ENCODE measurements at regions not wholly inside any gene's neighbourhood (a gene's known extent, or its start where the extent isn't known, plus 50 kb on each side); places are given as distances from the start of the nearest gene placed in this dataset.
"Not testable (repeated sequence)": the region's sequence is repeated elsewhere in the genome, so short reads cannot be mapped to it uniquely, and the experiment has no call there.

DNA sequence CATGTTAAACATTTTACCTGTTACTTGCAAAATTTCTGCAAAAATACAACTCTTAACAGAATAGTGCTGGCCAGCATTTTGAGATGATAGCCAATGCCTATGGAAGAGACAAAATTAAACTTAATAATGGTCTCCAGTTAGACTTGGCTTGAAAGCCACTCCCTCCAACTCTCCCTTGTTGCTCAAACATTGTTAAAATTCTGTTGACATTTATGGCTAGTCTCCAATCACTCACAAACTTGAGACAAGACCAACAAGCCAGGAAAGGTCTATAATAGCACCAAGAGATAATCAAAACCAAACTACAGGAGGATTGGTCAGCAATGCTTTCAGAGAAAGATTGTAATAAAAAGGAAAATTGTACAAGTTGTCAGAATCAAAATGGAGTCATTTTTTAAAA lies 770.7 kb upstream of the NXPH2 start:
- no peak overlapping the region for H3K27ac ChIP-seq
- TF ChIP-seq ZFX (IDR thresholded peaks at IDR 0.05): no peak
- TF ChIP-seq, protein P1, sequence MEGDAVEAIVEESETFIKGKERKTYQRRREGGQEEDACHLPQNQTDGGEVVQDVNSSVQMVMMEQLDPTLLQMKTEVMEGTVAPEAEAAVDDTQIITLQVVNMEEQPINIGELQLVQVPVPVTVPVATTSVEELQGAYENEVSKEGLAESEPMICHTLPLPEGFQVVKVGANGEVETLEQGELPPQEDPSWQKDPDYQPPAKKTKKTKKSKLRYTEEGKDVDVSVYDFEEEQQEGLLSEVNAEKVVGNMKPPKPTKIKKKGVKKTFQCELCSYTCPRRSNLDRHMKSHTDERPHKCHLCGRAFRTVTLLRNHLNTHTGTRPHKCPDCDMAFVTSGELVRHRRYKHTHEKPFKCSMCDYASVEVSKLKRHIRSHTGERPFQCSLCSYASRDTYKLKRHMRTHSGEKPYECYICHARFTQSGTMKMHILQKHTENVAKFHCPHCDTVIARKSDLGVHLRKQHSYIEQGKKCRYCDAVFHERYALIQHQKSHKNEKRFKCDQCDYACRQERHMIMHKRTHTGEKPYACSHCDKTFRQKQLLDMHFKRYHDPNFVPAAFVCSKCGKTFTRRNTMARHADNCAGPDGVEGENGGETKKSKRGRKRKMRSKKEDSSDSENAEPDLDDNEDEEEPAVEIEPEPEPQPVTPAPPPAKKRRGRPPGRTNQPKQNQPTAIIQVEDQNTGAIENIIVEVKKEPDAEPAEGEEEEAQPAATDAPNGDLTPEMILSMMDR (conservative IDR thresholded peaks at IDR 0.05): no peak

DNA sequence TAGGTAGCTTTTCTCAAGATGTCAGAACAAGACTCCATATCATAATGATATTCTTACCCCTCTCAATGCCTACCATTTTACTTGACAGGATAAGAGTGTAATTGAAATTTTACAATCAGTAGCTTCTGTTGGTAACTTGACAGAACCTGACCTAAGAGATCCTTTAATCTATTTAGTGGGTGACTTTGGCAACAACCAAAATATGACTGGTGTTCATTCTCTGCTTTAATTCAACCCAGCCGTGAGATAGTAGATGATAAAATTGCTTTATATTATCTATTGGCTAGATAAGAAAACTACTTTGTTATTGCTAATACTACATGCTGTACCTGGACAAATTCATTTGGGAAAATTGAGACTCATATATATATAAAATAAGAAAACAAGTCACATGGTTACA lies 770.2 kb upstream of the NXPH2 start:
- no peak for TF ChIP-seq ZFX (IDR thresholded peaks at IDR 0.05)
- TF ChIP-seq, protein P1 (conservative IDR thresholded peaks at IDR 0.05): no peak
- H3K27ac ChIP-seq: no peak overlapping the region

DNA sequence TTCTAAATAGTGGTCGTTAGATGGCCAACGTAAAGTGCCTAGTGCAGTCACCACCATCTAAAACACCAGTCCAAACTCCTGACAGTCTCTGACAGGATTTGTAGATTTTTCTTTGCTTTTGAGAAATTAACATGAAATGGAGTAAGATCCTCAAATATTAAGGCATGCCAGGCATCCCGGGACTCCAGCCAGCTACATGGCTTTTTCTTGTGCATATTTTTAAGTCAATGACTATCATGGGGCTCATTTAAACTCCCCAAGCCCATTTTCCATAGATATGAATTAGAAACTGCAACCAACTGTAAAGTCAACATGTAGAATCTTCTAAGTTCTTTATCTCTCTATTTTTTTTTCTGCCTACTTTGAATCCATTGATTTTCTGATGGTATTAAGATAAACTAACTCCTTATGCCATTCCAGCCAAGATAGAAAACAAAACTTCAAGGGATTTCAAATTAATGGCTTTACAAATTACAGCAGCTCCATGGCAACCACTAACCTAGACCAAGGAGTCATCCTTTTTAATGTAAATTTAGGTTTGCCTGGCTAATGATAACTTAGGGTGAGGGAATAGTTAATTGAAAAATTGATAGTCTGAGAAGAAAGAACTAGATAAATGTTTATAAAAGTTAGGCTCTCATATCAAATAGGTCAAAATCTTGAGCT lies 764.1 kb upstream of the NXPH2 start:
- no peak overlapping the region for H3K27ac ChIP-seq
- TF ChIP-seq, protein P1 (conservative IDR thresholded peaks at IDR 0.05): no peak
- TF ChIP-seq ZFX (IDR thresholded peaks at IDR 0.05): no peak

DNA sequence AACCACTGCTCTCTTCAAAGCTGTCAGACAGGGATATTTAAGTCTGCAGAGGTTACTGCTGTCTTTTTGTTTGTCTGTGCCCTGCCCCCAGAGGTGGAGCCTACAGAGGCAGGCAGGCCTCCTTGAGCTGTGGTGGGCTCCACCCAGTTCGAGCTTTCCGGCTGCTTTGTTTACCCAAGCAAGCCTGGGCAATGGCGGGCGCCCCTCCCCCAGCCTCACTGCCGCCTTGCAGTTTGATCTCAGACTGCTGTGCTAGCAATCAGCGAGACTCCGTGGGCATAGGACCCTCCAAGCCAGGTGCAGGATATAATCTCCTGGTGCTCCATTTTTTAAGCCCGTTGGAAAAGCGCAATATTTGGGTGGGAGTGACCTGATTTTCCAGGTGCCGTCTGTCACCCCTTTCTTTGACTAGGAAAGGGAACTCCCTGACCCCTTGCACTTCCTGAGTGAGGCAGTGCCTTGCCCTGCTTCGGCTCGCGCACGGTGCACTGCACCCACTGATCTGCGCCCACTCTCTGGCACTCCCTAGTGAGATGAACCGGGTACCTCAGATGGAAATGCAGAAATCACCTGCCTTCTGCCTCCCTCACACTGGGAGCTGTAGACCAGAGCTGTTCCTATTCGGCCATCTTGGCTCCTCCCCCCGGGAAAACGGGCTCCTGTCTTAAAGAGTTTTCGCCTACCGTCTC lies 758.3 kb upstream of the NXPH2 start:
- not testable (repeated sequence) for H3K27ac ChIP-seq

DNA sequence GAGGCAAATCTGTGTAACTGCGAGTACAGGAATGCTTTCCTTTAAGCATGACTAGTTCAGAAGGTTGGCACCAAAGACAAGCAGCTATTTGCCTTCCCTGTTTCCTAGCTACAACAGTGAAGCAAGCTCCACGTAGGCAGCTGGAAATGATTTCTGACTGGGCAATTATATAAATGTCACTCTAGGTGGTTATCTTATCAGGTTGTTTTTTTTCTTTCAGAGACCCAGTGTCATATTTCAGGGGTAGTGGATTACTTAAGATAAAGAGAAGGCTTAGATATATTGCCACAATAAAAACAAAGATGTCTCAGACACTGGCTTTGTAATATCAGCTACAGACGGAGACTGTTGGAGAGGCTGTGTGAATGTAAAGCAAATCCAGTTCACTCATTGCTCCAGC lies 748.9 kb upstream of the NXPH2 start:
- TF ChIP-seq, protein P1 (conservative IDR thresholded peaks at IDR 0.05): no peak
- no peak for TF ChIP-seq ZFX (IDR thresholded peaks at IDR 0.05)
- no peak overlapping the region for H3K27ac ChIP-seq

DNA sequence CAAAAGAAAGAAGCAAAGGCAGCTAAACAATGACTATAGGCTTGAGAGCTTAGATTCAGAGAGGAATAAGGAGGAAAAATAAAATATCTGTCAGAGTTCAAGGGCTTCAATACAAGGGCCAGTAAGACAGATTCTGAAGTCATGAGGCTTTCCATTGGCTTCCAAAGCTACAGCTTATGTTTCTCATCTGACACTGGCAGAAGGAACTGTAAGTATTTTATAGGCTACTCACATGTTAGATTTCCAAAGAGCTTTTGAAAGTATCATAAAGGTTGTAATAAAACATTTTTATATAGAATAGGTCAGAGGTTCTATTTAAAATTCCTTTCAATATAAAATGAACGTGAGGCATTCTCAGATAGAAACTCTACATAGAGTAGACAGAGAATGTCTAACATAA lies 746.6 kb upstream of the NXPH2 start:
- H3K27ac ChIP-seq: no peak overlapping the region
- TF ChIP-seq, protein P1 (conservative IDR thresholded peaks at IDR 0.05): no peak
- no peak for TF ChIP-seq ZFX (IDR thresholded peaks at IDR 0.05)

DNA sequence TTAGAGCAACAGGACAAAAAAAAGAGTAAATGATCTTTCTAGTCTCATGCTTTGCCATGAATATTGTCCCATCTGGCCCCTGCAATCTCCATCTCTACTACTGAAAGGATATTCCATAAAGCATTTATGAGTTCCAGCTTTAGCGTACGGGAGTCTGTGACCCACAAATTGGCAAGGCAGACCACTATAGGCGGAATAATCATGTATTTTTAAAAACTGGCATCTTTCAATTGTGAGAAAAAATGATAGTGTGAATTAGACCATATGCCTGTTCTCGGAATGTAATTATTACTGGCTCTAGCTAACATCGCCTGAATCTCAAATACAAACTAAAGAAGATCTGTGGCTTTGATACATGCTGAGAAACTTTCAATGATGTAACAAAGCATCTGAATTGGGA lies 738.1 kb upstream of the NXPH2 start:
- no peak overlapping the region for H3K27ac ChIP-seq
- no peak for TF ChIP-seq ZFX (IDR thresholded peaks at IDR 0.05)
- TF ChIP-seq, protein P1 (conservative IDR thresholded peaks at IDR 0.05): no peak

DNA sequence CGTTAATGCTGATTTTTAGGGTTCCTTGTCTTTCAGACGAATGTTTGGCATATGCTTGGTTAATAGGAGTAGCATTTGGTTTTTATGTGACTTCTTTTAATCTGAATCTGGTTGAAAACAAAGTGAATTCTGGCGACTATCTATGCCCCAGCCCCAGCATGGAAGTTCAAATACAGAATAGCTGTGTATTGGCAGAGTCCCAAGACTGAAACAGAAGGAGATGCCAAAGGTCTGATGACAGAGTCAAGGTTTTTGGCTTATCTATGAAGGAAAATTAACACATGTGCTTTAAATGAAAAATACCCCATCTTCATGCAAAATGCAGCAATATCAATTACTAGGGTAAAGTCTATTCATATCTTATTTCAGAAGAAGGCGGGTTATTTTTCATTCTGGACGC lies 734.8 kb upstream of the NXPH2 start:
- no peak overlapping the region for H3K27ac ChIP-seq
- TF ChIP-seq, protein P1 (conservative IDR thresholded peaks at IDR 0.05): no peak
- TF ChIP-seq ZFX (IDR thresholded peaks at IDR 0.05): no peak
